Astrocyte of the cerebellum (primary cell): ENCODE measurements at regions not wholly inside any gene's neighbourhood (a gene's known extent, or its start where the extent isn't known, plus 50 kb on each side); places are given as distances from the start of the nearest gene placed in this dataset.

Experiments used
- DNase-seq: peaks from one replicate; pipeline ENCODE4 v3.0.0-alpha.2; 2011; ENCODE audit warnings: low read depth
- H3K4me3 ChIP-seq: 2 replicates; pipeline ENCODE4 v1.5.1; 2011; ENCODE audit warnings: mild to moderate bottlenecking, low read depth, low read length, moderate library complexity
- CTCF ChIP-seq: IDR thresholded peaks from 2 replicates; pipeline ENCODE4 v1.5.1; 2012; ENCODE audit warnings: low read length, low read depth, moderate library complexity, mild to moderate bottlenecking; ENCODE audit errors: missing control alignments
- in situ Hi-C: cut with HindIII; loops from 2 replicates; pipeline ENCODE4 v1.10.0; 2017; ENCODE audit warnings: low sequenced_read_pairs

GRCh38 chr2:11920993-11921583, 174.7 kb downstream of the LPIN1 start:
- in situ Hi-C loops = no loop called here
- DNase-seq = no peak
- no peak overlapping the region for H3K4me3 ChIP-seq
- no peak for TF ChIP-seq CTCF

GRCh38 chr2:11922294-11922693, 175.9 kb downstream of the LPIN1 start:
- no peak for TF ChIP-seq CTCF
- no peak overlapping the region for H3K4me3 ChIP-seq
- no peak for DNase-seq
- in situ Hi-C loops = no loop called here

- no peak overlapping the region for H3K4me3 ChIP-seq
- DNase-seq = no peak
- no peak for TF ChIP-seq CTCF
- in situ Hi-C loops = no loop called here
Measured at GRCh38 chr2:11923935-11924334, 177.5 kb downstream of the LPIN1 start.

GRCh38 chr2:11925295-11926066, 179.0 kb downstream of the LPIN1 start:
- H3K4me3 ChIP-seq = no peak overlapping the region
- no peak for TF ChIP-seq CTCF
- in situ Hi-C loops = no loop called here
- no peak for DNase-seq

GRCh38 chr2:11930211-11930761, 183.9 kb downstream of the LPIN1 start:
- no peak for TF ChIP-seq CTCF
- in situ Hi-C loops = no loop called here
- no peak overlapping the region for H3K4me3 ChIP-seq
- DNase-seq = no peak

- H3K4me3 ChIP-seq = no peak overlapping the region
- in situ Hi-C loops = no loop called here
- TF ChIP-seq CTCF = no peak
- DNase-seq = no peak
Measured at GRCh38 chr2:11932048-11932512, 185.6 kb downstream of the LPIN1 start.
